LNCAP (cell line): ENCODE measurements at regions not wholly inside any gene's neighbourhood (a gene's known extent, or its start where the extent isn't known, plus 50 kb on each side); places are given as distances from the start of the nearest gene placed in this dataset.

Experiments used
- CTCF ChIP-seq: fragments of 450-650 bp; IDR thresholded peaks from 2 replicates; pipeline ENCODE4 v1.5.1; 2017; ENCODE audit warnings: mild to moderate bottlenecking

- no peak for TF ChIP-seq CTCF
Measured at GRCh38 chr12:124071075-124071443, 98.0 kb downstream of the ZNF664 start.

DNA sequence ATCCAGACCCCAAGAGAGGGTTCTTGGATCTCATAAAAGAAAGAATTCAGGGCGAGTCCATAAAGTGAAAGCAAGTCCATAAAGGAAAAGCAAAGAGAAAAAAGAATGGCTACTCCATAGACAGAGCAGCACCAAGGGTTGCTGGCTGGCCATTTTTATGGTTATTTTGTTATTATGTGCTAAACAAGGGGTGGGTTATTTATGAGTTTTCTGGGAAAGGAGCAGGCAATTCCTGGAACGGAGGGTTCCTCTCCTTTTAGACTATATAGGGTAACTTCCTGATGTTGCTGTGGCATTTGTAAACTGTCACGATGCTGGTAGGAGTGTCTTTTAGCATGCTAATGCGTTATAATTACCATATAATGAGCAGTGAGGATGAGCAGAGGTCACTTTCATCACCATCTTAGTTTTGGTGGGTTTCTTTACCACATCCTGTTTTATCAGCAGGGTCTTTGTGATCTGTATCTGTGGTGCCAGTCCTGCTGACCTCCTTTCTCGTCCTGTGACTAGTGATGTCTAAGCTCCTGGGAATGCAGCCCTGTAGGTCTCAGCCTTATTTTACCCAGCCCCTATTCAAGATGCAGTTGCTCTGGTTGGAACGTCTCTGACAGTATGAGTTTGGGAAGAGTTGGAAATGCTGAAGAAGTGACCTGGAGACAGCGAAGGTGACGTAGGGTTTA lies 100.5 kb downstream of the ZNF664 start:
- no peak for TF ChIP-seq CTCF

GRCh38 chr12:124075841-124076240 lies 102.8 kb downstream of the ZNF664 start:
- TF ChIP-seq CTCF: no peak

DNA sequence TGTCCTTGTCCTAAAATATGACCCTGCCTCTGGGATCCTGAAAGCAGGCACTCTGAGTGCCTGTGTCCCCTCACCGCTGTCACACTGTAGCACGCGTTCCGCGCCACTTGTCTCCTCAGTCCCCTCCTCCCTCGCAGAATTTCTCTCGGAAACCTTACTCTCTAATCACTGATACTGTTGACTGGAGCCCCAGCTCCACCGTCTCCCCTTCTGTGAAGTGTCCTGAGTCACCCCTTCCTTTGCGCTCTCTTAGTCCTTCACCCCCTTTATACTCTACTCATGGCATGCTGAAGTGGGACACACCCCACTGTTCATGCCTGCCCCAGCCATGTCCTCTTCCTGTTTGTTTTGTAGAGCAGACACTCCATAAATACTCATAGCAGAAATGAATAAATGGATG lies 104.7 kb downstream of the ZNF664 start:
- TF ChIP-seq CTCF: no peak

GRCh38 chr12:124078800-124079199 lies 105.8 kb downstream of the ZNF664 start:
- no peak for TF ChIP-seq CTCF

GRCh38 chr12:124080649-124081048 lies 107.6 kb downstream of the ZNF664 start:
- no peak for TF ChIP-seq CTCF

DNA sequence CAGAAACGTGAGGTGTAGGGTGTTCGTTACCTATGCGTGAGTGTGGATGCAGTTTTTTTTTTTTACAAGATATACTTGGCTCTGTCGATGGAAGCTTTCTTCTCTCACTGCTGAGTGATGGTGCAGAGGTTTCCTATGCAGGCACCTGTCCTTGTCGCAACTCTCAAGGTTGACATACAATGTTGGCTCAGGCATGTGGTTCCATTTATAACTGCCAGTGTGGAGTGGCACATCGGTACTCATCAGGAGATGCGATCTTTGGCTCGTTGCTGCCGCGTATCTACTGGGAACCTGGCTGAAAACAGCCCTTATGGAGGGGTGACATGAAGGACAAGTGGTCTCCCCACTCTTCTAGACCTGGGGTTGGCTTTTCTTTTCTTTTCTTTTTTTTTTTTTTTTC lies 109.0 kb downstream of the ZNF664 start:
- TF ChIP-seq CTCF: no peak

GRCh38 chr12:124082687-124083086 lies 109.7 kb downstream of the ZNF664 start:
- TF ChIP-seq CTCF: no peak
